Memory B cell (primary cell): ENCODE measurements at regions not wholly inside any gene's neighbourhood (a gene's known extent, or its start where the extent isn't known, plus 50 kb on each side); places are given as distances from the start of the nearest gene placed in this dataset.
"Not testable (repeated sequence)": the region's sequence is repeated elsewhere in the genome, so short reads cannot be mapped to it uniquely, and the experiment has no call there.

Experiments
- ATAC-seq: fragments of 150-1000 bp; cut with Tn5 transposase; 2 replicates; pipeline ENCODE4 v1.10.0; 2021; ENCODE audit warnings: low read depth, mild to moderate bottlenecking, moderate library complexity
- DNase-seq, 2 donors: peaks; one replicate each; pipeline ENCODE4 v3.0.0; 2022; ENCODE audit warnings: low spot score in 2 of 2
- H3K27ac Mint-ChIP-seq: one replicate; pipeline ENCODE4 v1.8.0; 2022; ENCODE audit warnings: mild to moderate bottlenecking, moderate library complexity, mixed read lengths
- H3K27me3 Mint-ChIP-seq: one replicate; pipeline ENCODE4 v1.8.0; 2022; ENCODE audit warnings: mixed read lengths
- H3K36me3 Mint-ChIP-seq: one replicate; pipeline ENCODE4 v1.8.0; 2022; ENCODE audit warnings: mild to moderate bottlenecking, mixed read lengths
- H3K4me1 Mint-ChIP-seq: one replicate; pipeline ENCODE4 v1.8.0; 2022; ENCODE audit warnings: mixed read lengths
- H3K4me3 Mint-ChIP-seq: one replicate; pipeline ENCODE4 v1.8.0; 2022; ENCODE audit warnings: mild to moderate bottlenecking, moderate library complexity, mixed read lengths
- H3K9me3 Mint-ChIP-seq: one replicate; pipeline ENCODE4 v1.8.0; 2022; ENCODE audit warnings: mixed read lengths

GRCh38 chr6:166701424-166701823 lies 74.4 kb upstream of the RPS6KA2 start:
- H3K4me1 Mint-ChIP-seq, DNase-seq: not testable (repeated sequence)

GRCh38 chr6:166700871-166701270 lies 73.8 kb upstream of the RPS6KA2 start:
- not testable (repeated sequence) for ATAC-seq, H3K27ac Mint-ChIP-seq

More at GRCh38 chr6:166701424-166701823, 74.4 kb upstream of the RPS6KA2 start:
- not testable (repeated sequence) for H3K9me3 Mint-ChIP-seq, ATAC-seq, H3K4me3 Mint-ChIP-seq, H3K36me3 Mint-ChIP-seq, H3K27ac Mint-ChIP-seq, H3K27me3 Mint-ChIP-seq

DNA sequence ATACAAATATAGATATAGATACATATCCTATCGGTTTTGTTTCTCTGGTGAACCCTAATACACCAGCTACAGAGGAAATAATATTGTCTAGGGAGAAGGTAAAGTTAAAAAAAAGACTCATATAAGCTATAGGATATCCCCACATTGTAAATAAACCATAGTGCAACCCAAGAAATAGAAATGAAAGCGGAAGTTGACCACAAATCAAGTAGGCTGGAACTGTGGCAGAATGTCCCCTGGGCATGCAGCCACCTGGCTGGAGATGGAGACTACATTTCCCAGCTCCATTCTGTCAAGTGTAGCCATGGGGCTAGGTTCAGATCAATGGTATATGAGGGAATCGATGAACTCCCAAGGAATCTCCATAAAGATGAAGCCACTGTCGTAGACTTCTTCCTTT lies 70.1 kb upstream of the RPS6KA2 start:
- Mint-ChIP-seq H3K27me3 (no peaks in the 10 kb centered on the region), H3K27ac (no peak overlapping the region), H3K4me3 (no peak overlapping the region), H3K9me3 (no peaks in the 10 kb centered on the region), H3K36me3 (peaks cover 4% of the 10 kb centered on the region), H3K4me1 (no peaks in the 10 kb centered on the region)
- no peak for DNase-seq
- ATAC-seq: peak; percentile 65

More at GRCh38 chr6:166700871-166701270, 73.8 kb upstream of the RPS6KA2 start:
- not testable (repeated sequence) for H3K9me3 Mint-ChIP-seq, H3K27me3 Mint-ChIP-seq, H3K4me3 Mint-ChIP-seq, H3K4me1 Mint-ChIP-seq, H3K36me3 Mint-ChIP-seq, DNase-seq

DNA sequence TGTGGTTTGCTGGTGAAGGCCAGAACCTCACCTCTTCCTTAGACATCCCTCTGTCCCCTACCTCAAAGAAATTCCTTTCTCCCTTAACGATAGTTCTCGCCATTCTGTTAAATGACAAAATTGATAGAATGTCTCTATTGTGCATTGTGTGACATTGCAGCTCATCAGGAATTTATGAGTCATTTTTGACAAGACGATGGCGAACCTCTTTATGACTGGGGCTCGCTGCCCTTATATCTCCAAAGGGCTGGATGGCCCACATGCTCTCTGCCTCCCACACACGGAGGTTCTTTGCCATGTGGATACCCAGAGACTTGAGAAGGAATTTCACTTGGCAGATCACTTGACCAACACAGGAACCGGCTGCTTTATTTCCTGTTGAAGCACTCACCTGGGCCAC lies 66.8 kb upstream of the RPS6KA2 start:
- no peak for ATAC-seq
- Mint-ChIP-seq H3K9me3 (no peaks in the 10 kb centered on the region), H3K27ac (no peak overlapping the region)

DNA sequence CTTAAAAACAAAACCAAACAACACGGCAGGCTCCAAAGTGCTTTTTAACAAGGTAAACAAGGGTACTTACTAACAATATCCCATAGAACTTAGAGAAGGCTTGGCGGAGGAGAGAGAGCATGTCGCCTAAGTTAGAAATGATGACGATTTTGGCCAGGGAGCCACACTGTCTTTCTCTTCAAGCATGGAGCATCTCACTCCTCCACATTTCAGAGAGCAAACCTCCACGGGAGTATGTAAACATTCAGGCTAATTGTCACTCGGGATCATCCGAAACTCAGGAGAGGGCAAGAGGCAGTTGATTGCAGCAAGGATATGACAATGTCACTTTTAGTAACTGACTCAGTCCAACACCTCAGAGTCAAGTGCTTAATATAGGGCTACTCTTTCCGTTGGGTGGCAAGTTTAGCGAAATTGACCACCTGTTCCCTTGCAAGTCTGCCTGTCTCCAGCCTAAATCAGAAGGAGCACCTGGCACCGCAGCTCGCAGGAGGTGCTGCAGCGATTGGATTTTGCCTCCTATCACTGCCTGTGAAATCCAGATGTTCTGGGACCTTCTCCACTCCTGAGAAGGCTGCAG lies 65.8 kb upstream of the RPS6KA2 start:
- H3K4me3 Mint-ChIP-seq: no peak overlapping the region
- no peaks in the 10 kb centered on the region for H3K9me3 Mint-ChIP-seq
- no peak overlapping the region for H3K27ac Mint-ChIP-seq
- peaks cover 2% of the 10 kb centered on the region for H3K36me3 Mint-ChIP-seq
- DNase-seq (no peak), ATAC-seq (no peak)
- H3K4me1 Mint-ChIP-seq: peaks cover under 1% of the 10 kb centered on the region
- H3K27me3 Mint-ChIP-seq: peaks cover 8% of the 10 kb centered on the region

More for the DNA sequence above, 66.8 kb upstream of the RPS6KA2 start:
- Mint-ChIP-seq H3K27me3 (peaks cover 7% of the 10 kb centered on the region), H3K36me3 (peaks cover 2% of the 10 kb centered on the region), H3K4me3 (no peak overlapping the region), H3K4me1 (no peaks in the 10 kb centered on the region)
- DNase-seq: no peak

DNA sequence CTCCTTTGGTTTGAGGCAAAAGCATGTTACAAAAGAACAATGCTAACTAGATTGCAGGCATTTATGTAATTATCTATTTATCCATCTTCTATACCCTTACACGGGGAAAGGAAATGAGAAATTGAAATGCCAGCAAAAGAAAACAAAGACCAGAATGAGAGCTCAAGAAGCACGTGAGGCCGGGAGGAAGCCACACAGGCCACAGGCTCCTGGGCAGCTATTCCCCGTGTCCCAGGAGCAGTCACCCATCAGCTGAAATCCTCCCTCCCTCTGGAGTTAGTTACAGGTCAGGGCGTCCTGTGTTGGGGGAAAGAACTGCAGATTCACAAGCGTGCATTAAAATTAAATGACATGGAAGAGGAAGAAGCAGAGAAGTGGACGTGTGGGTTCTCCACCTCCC lies 64.7 kb upstream of the RPS6KA2 start:
- ATAC-seq (no peak), DNase-seq (no peak)
- H3K36me3 Mint-ChIP-seq: peaks cover 2% of the 10 kb centered on the region
- H3K27ac Mint-ChIP-seq: no peak overlapping the region
- peaks cover 10% of the 10 kb centered on the region for H3K27me3 Mint-ChIP-seq
- H3K4me1 Mint-ChIP-seq: peaks cover 2% of the 10 kb centered on the region
- no peaks in the 10 kb centered on the region for H3K9me3 Mint-ChIP-seq
- no peak overlapping the region for H3K4me3 Mint-ChIP-seq

GRCh38 chr6:166691199-166691598 lies 64.1 kb upstream of the RPS6KA2 start:
- Mint-ChIP-seq H3K4me1 (peaks cover 2% of the 10 kb centered on the region), H3K4me3 (no peak overlapping the region), H3K27me3 (peaks cover 10% of the 10 kb centered on the region), H3K36me3 (peaks cover 2% of the 10 kb centered on the region), H3K9me3 (no peaks in the 10 kb centered on the region), H3K27ac (no peak overlapping the region)
- ATAC-seq (no peak), DNase-seq (no peak)

DNA sequence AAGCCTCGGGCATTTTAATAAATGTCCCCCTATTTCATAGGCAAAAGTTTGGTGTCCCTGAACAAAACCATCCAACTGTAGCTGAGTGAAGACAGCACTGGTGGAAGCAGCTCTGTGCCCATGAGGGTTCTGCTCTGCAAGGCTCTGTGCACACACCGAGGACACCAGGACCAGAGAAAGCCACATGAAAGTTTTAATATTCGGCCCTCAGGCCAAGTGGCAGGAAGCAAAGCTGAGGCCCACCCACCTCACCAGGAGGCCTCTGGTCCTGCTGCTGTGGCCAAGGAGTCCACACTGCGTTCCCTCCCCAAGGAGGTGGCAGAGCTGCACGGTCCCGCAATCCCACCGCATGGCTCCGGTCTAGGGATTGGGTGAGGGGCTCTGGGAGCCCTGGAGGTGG lies 62.6 kb upstream of the RPS6KA2 start:
- H3K36me3 Mint-ChIP-seq: peaks cover 2% of the 10 kb centered on the region
- peaks cover 2% of the 10 kb centered on the region for H3K4me1 Mint-ChIP-seq
- DNase-seq: no peak

GRCh38 chr6:166688901-166689300 lies 61.9 kb upstream of the RPS6KA2 start:
- no peak overlapping the region for H3K27ac Mint-ChIP-seq
- H3K9me3 Mint-ChIP-seq: no peaks in the 10 kb centered on the region
- H3K27me3 Mint-ChIP-seq: peaks cover 13% of the 10 kb centered on the region
- DNase-seq (no peak), ATAC-seq (no peak)
- peaks cover 2% of the 10 kb centered on the region for H3K4me1 Mint-ChIP-seq
- no peak overlapping the region for H3K4me3 Mint-ChIP-seq
- peaks cover 2% of the 10 kb centered on the region for H3K36me3 Mint-ChIP-seq

More for the DNA sequence above, 62.6 kb upstream of the RPS6KA2 start:
- Mint-ChIP-seq H3K9me3 (no peaks in the 10 kb centered on the region), H3K27me3 (peaks cover 13% of the 10 kb centered on the region), H3K27ac (no peak overlapping the region), H3K4me3 (no peak overlapping the region)
- ATAC-seq: no peak

- no peak overlapping the region for H3K4me3 Mint-ChIP-seq
- ATAC-seq: no peak
- H3K9me3 Mint-ChIP-seq: no peaks in the 10 kb centered on the region
- peaks cover 16% of the 10 kb centered on the region for H3K27me3 Mint-ChIP-seq
- H3K4me1 Mint-ChIP-seq: peaks cover 2% of the 10 kb centered on the region
- no peaks in the 10 kb centered on the region for H3K36me3 Mint-ChIP-seq
- H3K27ac Mint-ChIP-seq: no peak overlapping the region
- no peak for DNase-seq
Measured at GRCh38 chr6:166687879-166688205, 60.8 kb upstream of the RPS6KA2 start.

GRCh38 chr6:166687070-166687878 lies 60.2 kb upstream of the RPS6KA2 start:
- Mint-ChIP-seq H3K36me3 (no peaks in the 10 kb centered on the region), H3K4me3 (no peak overlapping the region), H3K4me1 (peaks cover 2% of the 10 kb centered on the region), H3K9me3 (no peaks in the 10 kb centered on the region), H3K27ac (no peak overlapping the region), H3K27me3 (peaks cover 16% of the 10 kb centered on the region)
- peak; percentile 47 for ATAC-seq
- no peak for DNase-seq

DNA sequence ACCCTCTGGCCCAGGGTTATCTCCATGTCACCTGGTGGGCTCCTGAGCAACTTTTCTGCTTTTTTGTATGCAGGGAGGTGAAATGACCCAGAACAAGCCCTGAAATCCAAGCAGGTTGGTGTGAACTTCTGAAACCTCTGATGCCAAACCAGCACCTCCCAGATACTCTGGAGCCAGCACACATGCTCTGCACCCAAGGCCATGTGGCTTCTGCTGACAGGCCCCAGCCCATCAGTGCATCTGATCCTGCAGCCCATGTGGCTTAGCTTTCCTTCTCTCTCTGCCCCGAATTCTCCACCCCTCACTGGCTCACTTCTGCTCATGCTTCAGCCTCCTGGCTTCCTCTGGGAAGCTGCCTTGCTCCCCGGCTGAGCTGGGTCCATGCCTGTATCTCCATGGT lies 59.3 kb upstream of the RPS6KA2 start:
- no peak overlapping the region for H3K4me3 Mint-ChIP-seq
- no peak overlapping the region for H3K27ac Mint-ChIP-seq
- H3K4me1 Mint-ChIP-seq: peaks cover 2% of the 10 kb centered on the region
- peaks cover 14% of the 10 kb centered on the region for H3K27me3 Mint-ChIP-seq
- ATAC-seq (no peak), DNase-seq (no peak)
- H3K9me3 Mint-ChIP-seq: no peaks in the 10 kb centered on the region
- H3K36me3 Mint-ChIP-seq: no peaks in the 10 kb centered on the region

GRCh38 chr6:166684866-166685265 lies 57.8 kb upstream of the RPS6KA2 start:
- no peak for DNase-seq
- ATAC-seq: no peak
- Mint-ChIP-seq H3K27me3 (peaks cover 10% of the 10 kb centered on the region), H3K4me3 (no peak overlapping the region), H3K27ac (no peak overlapping the region), H3K4me1 (peaks cover 2% of the 10 kb centered on the region), H3K9me3 (no peaks in the 10 kb centered on the region), H3K36me3 (no peaks in the 10 kb centered on the region)

DNA sequence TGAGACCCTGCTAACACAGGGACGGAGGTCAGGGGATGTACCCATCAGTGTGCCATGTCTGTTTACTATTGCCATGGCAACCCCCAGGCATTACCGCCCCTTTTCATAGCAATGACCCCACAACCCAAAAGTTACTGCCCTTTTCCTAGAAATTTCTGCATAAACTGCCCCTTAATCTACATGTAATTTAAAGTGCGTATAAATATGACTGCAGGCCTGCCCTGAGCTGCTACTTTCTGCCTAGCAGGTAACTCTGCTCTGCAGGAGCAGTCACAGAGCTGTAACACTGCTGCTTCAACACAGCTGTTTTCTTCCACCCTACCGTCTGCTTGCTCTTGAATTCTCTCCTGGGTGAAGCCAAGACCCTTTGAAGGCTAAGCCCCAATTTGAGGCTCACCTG lies 57.1 kb upstream of the RPS6KA2 start:
- Mint-ChIP-seq H3K27me3 (peaks cover 10% of the 10 kb centered on the region), H3K9me3 (no peaks in the 10 kb centered on the region), H3K4me3 (no peak overlapping the region), H3K36me3 (no peaks in the 10 kb centered on the region), H3K4me1 (peaks cover 2% of the 10 kb centered on the region), H3K27ac (no peak overlapping the region)
- ATAC-seq: no peak
- DNase-seq: no peak

- H3K9me3 Mint-ChIP-seq: no peaks in the 10 kb centered on the region
- H3K27me3 Mint-ChIP-seq: peaks cover 8% of the 10 kb centered on the region
- no peak for DNase-seq
- no peak for ATAC-seq
- no peak overlapping the region for H3K27ac Mint-ChIP-seq
- no peaks in the 10 kb centered on the region for H3K36me3 Mint-ChIP-seq
- H3K4me3 Mint-ChIP-seq: no peak overlapping the region
- peaks cover 2% of the 10 kb centered on the region for H3K4me1 Mint-ChIP-seq
Measured at GRCh38 chr6:166683477-166683876, 56.4 kb upstream of the RPS6KA2 start.
